GM08714 (cell line): ENCODE measurements at regions not wholly inside any gene's neighbourhood (a gene's known extent, or its start where the extent isn't known, plus 50 kb on each side); places are given as distances from the start of the nearest gene placed in this dataset.
"Not testable (repeated sequence)": the region's sequence is repeated elsewhere in the genome, so short reads cannot be mapped to it uniquely, and the experiment has no call there.

Experiments used
- H3K4me3 ChIP-seq: fragments of 200-500 bp; sonication (Bioruptor generic); 2 replicates; pipeline ENCODE4 v1.5.1; 2014; ENCODE audit warnings: mild to moderate bottlenecking, low read length, inconsistent platforms
- ZNF274 ChIP-seq: IDR thresholded peaks from 2 replicates; pipeline ENCODE4 v1.6.1; 2012; ENCODE audit warnings: mild to moderate bottlenecking, low read depth, low read length

DNA sequence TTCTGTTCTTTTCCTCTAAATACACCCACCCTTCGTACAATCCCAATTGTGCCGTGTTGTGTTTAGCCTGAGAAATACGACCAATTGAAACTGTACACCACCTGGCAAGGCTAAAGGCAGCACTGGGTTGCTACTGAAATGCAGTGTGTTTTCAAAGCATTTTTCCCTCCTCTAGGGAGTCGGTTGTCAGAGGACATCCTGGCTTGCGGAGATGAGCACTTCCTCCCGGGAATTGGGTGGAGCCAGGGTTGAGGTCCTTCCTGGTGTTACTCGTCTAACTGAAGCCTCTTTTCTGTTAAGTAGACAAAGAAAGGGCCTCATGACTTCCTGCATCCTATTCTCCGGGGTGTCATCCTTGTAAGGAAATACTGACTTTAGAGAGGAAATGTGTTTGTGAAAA lies 133.5 kb downstream of the MTPAP start:
- no peak overlapping the region for H3K4me3 ChIP-seq
- no peak for TF ChIP-seq ZNF274

DNA sequence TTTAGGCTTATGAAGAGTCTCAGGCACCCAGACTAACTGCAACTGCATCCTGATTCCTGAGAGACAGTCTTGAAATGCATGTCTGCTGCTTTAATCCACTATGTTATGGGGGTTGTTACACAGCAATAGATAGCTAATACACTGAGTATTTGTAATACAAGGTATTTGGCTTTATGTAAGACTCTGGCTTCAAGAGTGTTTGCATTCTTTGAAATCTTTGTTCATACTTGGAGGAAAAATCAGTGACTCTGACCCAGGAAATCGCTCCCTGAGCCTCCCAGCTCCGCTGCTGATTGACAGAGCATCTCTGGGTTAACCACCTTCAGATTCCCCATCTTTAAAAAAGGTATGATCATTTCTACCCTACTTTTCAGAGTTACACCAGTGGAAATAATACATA lies 133.9 kb downstream of the MTPAP start:
- H3K4me3 ChIP-seq: no peak overlapping the region
- TF ChIP-seq ZNF274: no peak

DNA sequence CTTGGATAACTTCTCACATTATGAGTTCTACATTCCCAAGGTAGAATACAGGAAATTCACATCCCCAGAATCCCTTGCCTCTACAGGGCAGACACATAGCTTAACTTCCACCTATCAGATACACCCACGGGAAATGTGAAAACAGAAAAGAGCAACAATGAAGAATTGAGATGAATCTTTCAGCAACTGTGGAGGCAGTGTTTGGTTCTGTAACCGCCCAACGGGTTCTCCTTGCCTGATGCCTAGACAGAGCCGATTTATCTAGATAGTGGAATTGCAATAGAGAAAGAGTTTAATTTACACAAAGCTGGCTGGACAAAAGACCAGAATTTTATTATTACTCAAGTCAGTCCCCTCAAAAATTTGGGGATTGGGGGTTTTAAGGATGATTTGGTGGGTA lies 138.8 kb downstream of the MTPAP start:
- no peak overlapping the region for H3K4me3 ChIP-seq
- no peak for TF ChIP-seq ZNF274

DNA sequence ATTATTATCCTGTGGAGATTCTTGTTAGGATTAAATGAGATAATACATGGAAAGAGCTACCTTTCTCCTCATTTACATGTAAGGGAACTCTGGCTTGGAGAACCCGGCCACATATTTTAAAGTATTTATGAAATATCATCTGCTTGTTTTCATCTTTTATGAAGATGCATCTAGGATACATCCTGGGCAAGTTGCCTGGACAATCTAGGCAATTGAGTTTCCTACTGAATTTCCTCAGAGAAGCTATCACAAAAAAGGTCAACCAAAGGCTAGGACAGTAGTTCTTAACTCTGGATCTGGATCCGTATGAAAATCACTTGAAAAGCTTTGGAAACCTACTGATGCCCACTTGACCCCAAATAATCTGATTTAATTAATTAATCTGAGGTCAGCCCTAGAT lies 140.7 kb downstream of the MTPAP start:
- TF ChIP-seq ZNF274: no peak

DNA sequence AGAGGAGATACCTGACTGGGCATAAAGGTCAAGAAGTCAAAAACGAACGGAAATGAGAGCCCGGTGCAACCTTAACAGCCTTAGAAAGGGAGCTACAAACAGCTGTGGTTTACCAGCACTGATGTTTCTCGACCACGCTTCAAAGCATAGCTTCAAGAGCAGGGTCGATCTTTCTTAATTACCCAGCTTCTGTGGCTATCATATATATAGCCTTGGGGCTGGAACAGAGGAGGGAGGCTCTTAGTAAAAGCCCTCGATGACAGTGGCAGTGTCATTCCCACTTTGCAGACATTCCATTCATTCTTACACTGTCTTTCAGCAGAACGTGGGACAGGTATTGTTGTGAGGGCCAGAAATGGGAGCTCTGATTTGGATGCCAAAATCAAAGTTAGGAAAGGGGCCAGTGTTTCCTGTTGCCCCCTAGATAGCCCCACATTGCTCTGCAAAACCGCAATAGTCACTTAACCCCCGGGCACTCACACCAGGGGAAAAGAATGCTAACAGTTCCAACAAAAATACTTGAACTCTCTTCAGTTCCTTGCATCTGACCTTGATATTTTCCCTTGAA lies 141.5 kb downstream of the MTPAP start:
- TF ChIP-seq ZNF274: no peak
- no peak overlapping the region for H3K4me3 ChIP-seq

More for the DNA sequence above, 140.7 kb downstream of the MTPAP start:
- H3K4me3 ChIP-seq: no peak overlapping the region

DNA sequence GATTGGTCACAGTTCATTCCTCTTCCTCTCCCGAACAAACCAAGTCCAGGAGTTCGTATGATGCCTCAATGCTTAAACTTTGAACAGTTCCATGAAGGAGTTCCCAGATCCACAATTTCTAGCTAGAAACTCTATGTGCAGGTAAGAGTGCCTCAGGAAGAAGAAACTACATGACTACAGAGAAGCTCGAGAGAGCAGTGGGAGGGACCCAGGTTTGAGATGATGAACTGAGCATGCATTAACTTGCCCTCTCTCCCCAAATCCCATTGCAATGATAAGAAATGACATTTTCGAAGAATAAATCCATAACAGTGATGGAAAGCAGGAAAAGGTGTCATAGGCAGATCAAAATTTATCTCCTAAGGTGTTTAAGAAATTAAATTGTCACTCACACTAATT lies 140.6 kb upstream of the JCAD start:
- H3K4me3 ChIP-seq: no peak overlapping the region
- TF ChIP-seq ZNF274: no peak

DNA sequence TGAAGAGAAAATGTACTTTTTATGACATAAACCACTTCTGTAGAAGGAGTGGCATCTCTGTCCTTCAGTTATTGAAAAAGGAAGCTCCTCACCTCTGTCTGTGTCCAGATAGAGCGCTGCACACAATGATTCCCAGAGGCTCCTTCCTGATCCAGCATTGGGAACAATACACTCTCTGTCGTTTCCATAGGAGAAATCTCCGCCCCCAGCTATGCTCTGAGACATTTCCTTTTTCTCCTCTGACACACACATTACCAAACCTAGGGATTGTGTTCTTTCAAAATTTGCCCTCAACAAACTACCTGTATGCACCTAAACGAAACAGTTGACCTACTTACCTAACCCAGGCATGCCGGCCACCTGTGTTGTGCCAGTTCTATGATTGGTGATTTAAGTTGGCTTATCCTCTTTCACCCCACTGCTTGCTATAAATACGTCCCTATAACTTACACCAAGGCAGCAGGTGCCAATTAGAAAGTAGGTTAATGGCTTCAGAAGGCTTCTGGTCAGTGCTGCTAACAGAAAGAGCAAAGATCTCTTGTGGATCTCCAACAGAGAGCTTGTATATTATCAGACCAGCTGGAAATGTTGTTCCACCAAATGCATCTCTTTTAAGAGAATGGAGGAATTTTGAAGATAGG lies 140.1 kb upstream of the JCAD start:
- no peak for TF ChIP-seq ZNF274
- no peak overlapping the region for H3K4me3 ChIP-seq

DNA sequence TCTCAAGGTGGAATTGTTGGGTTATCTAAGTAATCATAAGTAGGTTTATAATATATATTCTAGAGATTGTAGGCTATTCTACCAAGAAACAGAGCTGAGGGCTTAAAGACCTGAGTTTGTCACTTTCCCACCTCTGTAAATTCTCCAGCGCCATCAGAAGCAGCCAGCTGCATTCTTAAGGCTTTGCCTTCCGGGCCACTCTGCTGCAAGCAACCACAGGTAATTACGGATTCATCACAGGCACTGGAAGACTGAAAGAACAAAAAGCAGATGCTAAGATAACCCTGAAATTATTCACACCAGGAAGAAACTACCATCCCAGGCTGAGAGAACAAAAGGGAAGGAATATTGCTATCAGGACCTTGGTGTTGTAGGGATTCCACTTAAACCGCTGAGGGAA lies 137.8 kb upstream of the JCAD start:
- TF ChIP-seq ZNF274: no peak
- no peak overlapping the region for H3K4me3 ChIP-seq

DNA sequence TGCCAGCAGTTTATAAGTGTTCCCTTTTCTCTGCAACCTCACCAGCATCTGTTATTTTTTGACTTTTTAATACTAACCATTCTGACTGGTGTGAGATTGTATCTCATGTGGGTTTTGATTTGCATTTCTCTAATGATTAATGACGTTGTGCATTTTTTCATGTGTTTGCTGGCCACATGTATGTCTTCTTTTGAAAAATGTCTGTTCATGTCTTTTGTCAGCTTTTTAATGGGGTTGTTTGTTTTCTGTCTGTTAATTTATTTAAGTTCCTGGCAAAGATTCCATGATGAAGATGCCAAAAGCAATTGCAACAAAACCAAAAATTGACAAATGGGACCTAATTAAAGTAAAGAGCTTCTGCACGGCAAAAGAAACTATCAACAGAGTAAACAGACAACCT lies 137.2 kb upstream of the JCAD start:
- H3K4me3 ChIP-seq: not testable (repeated sequence)

DNA sequence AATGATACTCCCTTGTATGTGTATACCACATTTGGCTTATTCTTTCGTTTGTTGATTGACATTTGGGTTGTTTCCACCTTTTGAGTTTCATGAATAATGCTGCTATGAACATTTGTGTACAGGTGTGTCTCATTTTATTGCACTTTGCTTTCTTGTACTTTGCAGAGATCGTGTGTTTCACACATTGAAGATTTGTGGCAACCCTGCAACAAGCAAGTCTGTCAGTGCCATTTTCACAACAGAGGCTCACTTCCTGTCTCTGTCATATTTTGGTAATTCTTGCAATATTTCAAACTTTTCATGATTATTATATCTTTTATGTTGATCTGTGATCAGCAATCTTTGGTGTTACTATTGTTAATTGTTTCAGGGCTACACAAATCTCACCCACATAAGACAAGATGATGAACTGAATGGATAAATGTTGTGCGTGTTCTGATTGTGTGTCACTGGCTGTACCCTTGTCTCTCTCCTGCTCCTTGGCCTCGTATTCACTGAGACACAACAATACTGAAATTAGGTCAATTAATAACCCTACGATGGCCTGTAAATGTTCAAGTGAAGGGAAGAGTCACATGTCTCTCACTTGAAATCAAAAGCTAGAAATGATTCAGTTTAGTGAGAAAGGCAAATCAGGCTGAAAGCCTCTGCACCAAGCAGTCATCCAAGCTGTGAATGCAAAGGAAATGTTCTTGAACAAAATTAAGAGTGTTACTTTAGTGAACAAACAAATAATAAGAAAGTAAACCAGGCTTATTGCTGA lies 133.6 kb upstream of the JCAD start:
- TF ChIP-seq ZNF274: no peak
- no peak overlapping the region for H3K4me3 ChIP-seq

DNA sequence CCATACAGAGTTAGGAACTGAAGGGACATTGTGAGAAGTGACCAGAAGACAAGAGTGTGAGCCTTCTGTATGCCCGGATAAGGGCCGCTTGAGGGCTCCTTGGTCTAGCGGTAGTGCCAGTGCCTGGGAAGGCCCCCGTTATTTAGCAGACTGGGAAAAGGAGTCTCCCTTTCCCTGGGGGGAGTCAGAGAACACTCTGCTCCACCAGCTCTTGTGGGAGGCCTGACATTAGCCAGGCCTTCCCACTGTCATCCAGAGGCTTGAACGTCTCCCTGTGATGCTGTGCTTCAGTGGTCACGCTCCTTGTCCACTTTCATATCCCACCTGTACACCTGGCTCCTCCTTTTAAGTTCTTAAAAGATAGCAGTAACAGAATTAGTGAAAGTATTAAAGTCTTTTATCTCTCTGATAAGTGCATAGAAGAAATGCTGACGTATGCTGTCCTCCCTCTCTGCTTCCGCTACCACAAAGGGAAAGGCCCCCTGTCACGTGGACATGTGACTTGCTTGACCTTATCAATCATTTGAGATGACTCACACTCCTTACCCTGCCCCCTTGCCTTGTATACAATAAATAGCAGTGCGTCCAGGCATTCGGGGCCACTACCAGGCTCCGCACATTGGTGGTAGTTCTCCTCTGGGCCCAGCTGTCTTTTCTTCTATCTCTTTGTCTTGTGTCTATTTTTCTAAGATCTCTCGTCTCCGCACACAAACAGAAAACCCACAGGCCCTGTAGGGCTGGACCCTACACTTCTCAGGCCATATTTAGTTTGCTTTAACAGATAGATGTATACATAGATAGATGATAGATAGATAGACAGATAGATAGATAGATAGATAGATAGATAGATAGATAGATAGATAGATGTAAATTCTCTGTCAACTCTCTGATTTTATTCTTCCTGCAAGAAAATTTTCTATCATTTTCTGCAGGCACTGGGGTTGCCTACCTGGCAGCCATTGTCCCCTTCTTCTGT lies 131.5 kb upstream of the JCAD start:
- no peak overlapping the region for H3K4me3 ChIP-seq
- TF ChIP-seq ZNF274: no peak

DNA sequence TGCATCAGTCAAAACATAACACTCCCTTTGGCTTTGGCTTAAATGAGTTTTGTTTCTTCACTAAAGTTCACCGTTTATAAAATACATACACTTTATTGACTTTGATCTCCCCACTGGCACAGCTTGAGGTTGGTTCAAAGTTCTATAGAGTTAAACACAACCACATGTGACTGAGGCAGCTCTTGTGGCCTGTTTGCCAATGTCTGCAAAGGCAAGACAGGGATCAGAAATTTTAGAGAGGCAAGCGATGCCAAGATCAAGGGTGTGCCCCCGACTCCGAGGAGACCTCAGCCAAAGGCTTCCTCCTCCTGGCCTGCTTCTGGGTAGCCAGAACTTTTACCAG lies 129.8 kb upstream of the JCAD start:
- no peak overlapping the region for H3K4me3 ChIP-seq
- no peak for TF ChIP-seq ZNF274

DNA sequence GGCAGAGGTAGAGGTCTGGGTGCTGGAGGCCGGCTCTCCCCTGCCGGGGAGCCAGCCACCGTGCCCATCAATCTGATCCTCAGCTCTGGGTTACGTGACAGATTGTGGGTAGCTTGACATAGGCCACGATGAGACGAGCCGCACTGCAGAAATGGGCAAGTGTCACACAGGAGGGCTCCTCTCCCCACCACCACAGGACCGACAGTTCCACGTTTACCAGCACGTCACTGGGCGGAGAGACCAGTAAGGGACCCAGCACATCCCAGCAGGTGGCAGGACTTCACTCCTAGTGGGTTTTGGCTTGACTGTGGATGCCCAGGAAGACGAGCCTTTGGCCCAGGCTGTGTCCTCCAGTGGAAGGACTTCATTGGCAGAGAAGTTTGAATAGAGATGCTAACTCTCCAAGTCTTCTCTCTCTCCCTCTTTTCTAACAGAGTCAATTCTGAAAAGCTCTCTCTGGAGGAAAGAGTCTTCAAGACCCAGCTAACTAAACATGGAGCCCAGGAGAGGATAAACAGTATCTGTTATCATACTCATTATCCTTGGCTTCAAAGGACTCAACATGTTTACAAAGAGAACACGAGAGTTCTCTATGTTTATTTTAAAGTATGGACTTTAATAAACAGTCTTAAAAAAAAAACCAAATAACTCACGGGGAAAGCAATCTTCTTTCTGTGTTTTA lies 129.3 kb upstream of the JCAD start:
- no peak overlapping the region for H3K4me3 ChIP-seq
- no peak for TF ChIP-seq ZNF274

DNA sequence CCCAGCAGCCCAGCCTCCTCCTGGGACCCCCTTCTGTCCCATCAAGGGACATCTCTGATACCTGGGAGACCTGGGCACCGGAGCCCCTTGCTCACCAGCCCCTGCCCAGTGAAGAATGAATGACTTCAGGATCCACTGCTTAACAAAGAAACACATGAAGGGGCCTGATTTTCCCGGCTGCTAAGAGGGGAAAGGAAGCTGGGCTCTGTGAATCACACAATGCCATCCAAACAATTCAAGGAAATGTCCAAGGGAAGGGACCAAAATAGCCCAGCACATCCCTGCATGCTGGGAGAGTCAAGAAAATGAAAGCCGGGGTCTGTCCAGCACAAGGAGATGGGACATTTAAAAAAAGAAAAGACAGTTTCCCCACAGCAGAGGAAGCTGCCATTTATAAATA lies 128.7 kb upstream of the JCAD start:
- TF ChIP-seq ZNF274: no peak
- no peak overlapping the region for H3K4me3 ChIP-seq
